ENCODE measurements at regions not wholly inside any gene's neighbourhood (a gene's known extent, or its start where the extent isn't known, plus 50 kb on each side); places are given as distances from the start of the nearest gene placed in this dataset.

DNA sequence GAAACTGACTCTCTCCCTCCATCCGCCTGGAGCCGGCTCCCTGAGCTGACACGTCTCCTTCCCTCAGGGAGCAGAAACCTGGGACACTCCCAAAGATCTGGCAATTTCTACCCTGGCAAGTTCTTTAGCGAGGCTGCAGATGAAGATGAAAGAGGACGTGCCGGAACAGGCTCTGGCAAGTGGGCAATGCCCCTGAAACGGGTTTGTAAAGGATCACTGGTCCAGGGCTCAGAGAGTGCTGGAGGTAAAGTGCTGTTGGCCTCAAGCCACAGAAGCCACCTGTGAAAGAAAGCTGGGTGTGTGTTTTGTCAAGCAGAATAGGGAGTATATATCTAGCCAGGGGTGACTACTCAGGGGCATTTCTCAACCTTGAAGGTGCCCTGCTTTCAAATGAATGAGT lies 131.4 kb upstream of the ATP6AP2 start:
- DNase-seq (ENCODE audit: low read depth): no peak
- Histone ChIP-seq H3K27me3 (ENCODE audit: control insufficient read depth, insufficient read depth, low read length) (no peaks in the 10 kb centered on the region), H3K4me3 (ENCODE audit: low read depth, low read length) (no peak overlapping the region), H3K36me3 (ENCODE audit: control insufficient read depth, insufficient read depth, low read length) (no peaks in the 10 kb centered on the region)
- TF ChIP-seq, protein P1, sequence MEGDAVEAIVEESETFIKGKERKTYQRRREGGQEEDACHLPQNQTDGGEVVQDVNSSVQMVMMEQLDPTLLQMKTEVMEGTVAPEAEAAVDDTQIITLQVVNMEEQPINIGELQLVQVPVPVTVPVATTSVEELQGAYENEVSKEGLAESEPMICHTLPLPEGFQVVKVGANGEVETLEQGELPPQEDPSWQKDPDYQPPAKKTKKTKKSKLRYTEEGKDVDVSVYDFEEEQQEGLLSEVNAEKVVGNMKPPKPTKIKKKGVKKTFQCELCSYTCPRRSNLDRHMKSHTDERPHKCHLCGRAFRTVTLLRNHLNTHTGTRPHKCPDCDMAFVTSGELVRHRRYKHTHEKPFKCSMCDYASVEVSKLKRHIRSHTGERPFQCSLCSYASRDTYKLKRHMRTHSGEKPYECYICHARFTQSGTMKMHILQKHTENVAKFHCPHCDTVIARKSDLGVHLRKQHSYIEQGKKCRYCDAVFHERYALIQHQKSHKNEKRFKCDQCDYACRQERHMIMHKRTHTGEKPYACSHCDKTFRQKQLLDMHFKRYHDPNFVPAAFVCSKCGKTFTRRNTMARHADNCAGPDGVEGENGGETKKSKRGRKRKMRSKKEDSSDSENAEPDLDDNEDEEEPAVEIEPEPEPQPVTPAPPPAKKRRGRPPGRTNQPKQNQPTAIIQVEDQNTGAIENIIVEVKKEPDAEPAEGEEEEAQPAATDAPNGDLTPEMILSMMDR (IDR thresholded peaks at IDR 0.05; ENCODE audit: insufficient read depth, low read length, poor library complexity, severe bottlenecking): no peak

DNA sequence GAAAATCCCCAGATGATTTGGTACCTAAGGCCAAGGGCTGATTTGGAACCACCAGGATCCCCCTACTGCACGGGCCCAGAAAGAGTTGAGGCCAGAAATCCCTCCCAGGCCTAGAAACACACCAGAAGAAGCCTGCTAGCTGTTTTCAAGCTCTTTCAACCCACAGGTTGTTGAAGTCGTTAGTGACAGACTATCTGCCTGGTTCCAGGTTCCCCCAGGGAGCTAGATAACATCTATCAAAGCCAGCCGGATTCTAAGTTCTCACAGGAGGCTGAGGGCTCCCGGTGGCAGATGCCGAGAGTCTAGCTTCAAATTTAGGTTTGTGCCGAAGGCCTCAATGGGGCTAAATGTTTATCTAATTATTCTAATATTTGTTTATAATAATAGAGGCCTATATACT lies 132.0 kb upstream of the ATP6AP2 start:
- Histone ChIP-seq H3K27me3 (ENCODE audit: control insufficient read depth, insufficient read depth, low read length) (no peaks in the 10 kb centered on the region), H3K4me3 (ENCODE audit: low read depth, low read length) (no peak overlapping the region), H3K36me3 (ENCODE audit: control insufficient read depth, insufficient read depth, low read length) (no peaks in the 10 kb centered on the region)
- TF ChIP-seq, protein P1 (IDR thresholded peaks at IDR 0.05; ENCODE audit: insufficient read depth, low read length, poor library complexity, severe bottlenecking): no peak
- DNase-seq (ENCODE audit: low read depth): no peak

DNA sequence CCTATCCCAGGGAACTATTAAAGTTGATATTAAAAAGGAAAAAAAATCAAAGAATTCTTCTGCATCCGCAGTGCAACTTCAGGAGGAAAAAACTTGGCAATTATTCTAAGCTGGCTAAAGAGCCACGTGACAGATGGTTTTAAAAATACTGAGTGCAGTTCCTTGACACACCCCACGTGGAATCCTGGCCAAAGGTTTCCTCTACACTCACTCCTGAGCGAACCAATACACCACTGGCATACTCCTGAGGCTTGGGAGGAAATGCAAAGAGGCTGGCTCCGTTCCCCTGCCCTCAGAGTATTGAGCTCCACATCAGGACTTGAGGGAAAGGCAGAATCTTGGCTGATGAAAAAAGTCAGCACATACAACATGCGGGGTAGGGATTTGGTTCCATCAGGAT lies 133.8 kb upstream of the ATP6AP2 start:
- TF ChIP-seq, protein P1 (IDR thresholded peaks at IDR 0.05; ENCODE audit: insufficient read depth, low read length, poor library complexity, severe bottlenecking): no peak
- Histone ChIP-seq H3K36me3 (ENCODE audit: control insufficient read depth, insufficient read depth, low read length) (no peaks in the 10 kb centered on the region), H3K27me3 (ENCODE audit: control insufficient read depth, insufficient read depth, low read length) (no peaks in the 10 kb centered on the region), H3K4me3 (ENCODE audit: low read depth, low read length) (no peak overlapping the region)
- DNase-seq (ENCODE audit: low read depth): no peak

DNA sequence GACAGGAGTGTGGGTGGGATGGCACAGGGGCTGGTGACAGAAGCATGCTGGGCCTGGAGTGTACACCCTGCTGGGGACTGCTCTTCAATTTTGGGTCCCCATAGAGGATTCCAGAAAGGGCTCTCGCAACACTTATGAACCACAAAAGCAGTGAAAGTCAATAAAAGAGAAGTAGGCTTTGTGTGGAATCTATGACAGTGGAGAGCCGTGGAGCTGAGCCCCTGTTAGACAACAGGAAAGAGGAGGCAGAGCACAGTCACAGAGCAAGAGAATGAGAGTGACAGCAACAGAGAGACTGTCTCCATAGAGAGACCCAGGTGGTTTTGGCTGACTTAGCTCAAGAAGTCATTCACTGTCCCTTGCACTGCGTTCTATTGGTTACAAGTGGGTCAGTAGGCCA lies 135.1 kb upstream of the ATP6AP2 start:
- Histone ChIP-seq H3K4me3 (ENCODE audit: low read depth, low read length) (no peak overlapping the region), H3K27me3 (ENCODE audit: control insufficient read depth, insufficient read depth, low read length) (no peaks in the 10 kb centered on the region), H3K36me3 (ENCODE audit: control insufficient read depth, insufficient read depth, low read length) (no peaks in the 10 kb centered on the region)
- TF ChIP-seq, protein P1 (IDR thresholded peaks at IDR 0.05; ENCODE audit: insufficient read depth, low read length, poor library complexity, severe bottlenecking): no peak
- no peak for DNase-seq (ENCODE audit: low read depth)

DNA sequence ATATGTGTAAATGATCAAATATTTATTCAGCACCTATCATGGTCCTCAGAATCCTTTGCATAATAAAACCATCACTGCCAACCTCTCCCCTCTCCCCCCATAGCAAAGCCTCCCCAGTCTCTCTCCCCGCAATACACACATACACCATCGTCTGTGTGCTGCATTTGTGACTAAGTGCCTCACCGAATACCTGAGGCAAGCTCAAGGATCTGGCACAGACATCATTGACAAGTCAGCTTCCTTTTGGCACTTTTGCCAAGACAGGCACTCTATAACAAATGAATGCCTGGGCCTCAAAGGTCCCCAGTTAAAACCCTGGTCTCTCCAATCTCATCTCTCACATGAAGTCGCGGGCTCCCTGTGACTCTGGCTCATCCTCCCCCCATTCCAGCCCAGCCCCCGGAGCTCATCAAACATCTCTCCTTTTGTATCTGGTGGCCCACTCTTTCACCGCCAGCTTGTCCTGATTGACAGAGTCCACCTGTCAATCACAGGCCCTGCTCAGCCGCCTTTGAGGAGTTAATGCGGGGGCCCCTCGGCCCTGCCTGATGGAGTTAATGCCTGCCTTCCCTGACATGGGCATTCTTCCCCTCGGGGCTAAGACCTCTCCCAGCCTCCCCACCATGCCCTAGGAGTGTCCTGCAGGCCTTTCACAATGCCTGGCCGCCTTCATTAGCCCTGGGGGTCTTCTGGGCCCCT lies 135.8 kb upstream of the ATP6AP2 start:
- TF ChIP-seq, protein P1 (IDR thresholded peaks at IDR 0.05; ENCODE audit: insufficient read depth, low read length, poor library complexity, severe bottlenecking): no peak
- DNase-seq (ENCODE audit: low read depth): no peak
- Histone ChIP-seq H3K27me3 (ENCODE audit: control insufficient read depth, insufficient read depth, low read length) (no peaks in the 10 kb centered on the region), H3K36me3 (ENCODE audit: control insufficient read depth, insufficient read depth, low read length) (no peaks in the 10 kb centered on the region), H3K4me3 (ENCODE audit: low read depth, low read length) (no peak overlapping the region)

DNA sequence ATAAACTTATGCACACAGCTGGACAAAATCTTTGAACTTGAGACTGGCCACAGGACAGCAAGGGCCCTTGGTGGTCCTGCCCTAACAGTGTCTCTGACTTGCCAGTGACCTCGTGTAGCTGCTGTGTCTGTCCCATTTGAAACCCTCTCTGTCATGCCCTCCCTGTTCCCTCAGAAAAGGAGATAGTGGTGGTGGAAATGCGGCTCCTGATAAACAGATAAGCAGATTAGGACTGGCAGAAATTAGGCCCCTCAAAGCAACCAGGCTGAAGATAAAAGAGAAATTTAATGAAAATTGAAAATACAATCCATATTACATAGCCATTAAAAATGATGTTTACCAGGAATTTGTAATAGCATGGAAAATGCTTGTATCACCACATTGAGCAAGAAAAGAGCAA lies 136.6 kb upstream of the ATP6AP2 start:
- TF ChIP-seq, protein P1 (IDR thresholded peaks at IDR 0.05; ENCODE audit: insufficient read depth, low read length, poor library complexity, severe bottlenecking): no peak
- no peak for DNase-seq (ENCODE audit: low read depth)
- Histone ChIP-seq H3K27me3 (ENCODE audit: control insufficient read depth, insufficient read depth, low read length) (no peaks in the 10 kb centered on the region), H3K36me3 (ENCODE audit: control insufficient read depth, insufficient read depth, low read length) (no peaks in the 10 kb centered on the region), H3K4me3 (ENCODE audit: low read depth, low read length) (no peak overlapping the region)
